DMS 273 (cell line): ENCODE measurements at regions not wholly inside any gene's neighbourhood (a gene's known extent, or its start where the extent isn't known, plus 50 kb on each side); places are given as distances from the start of the nearest gene placed in this dataset.
A peak's percentile ranks its signal among the peaks of the same experiment; 100 is the strongest.

ENCODE experiments used
- DNase-seq: peaks from one replicate; lab custom pipeline; 2025; ENCODE audit not compliant: unreplicated experiment; lab: John Stamatoyannopoulos, UW

DNA sequence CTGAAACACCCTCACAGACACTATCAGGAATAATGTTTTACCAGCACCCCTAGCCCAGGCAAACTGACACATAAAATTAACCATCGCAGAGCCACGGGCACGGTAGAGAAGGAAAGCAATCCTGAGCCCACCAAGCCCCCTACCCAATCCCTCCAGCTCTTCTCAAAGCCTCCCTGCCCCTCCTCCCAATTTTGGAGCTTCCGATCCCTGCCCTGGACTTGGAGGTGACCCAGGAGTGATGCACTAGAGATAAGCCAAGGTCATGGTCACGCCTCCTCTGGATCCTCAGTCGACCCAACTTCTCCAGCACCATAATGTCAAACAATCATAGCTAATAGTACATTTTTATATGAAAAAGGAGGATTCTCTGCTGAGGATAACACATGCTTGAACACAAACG lies 188.7 kb upstream of the NSMCE3 start:
- DNase-seq, result no peak

- peak; percentile 4 for DNase-seq
These were observed 188.1 kb upstream of the NSMCE3 start for GRCh38 chr15:29457729-29458128.

- DNase-seq, result no peak
These were observed 187.3 kb upstream of the NSMCE3 start for GRCh38 chr15:29456964-29457363.

DNA sequence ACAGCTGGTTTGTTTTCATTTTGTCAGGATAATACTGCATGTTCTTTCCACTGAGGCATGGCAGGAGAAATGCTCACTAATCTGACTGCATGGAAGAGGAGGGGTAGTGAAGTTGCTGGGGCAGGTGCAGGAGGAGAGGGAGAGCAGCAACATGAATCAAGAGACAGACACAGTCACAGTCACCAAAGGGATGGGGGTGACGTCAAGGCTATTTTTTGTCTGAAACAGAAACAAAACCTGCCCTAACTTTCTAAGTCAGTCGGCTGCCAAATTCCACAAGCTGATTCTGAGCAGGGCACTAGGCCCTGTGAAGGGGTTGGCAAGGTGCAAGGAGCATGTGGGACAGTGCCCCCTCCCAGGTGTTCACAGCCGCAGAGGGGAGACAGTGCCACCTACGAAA lies 186.6 kb upstream of the NSMCE3 start:
- no peak for DNase-seq

- no peak for DNase-seq
These were observed 185.9 kb upstream of the NSMCE3 start for GRCh38 chr15:29455530-29455929.

DNA sequence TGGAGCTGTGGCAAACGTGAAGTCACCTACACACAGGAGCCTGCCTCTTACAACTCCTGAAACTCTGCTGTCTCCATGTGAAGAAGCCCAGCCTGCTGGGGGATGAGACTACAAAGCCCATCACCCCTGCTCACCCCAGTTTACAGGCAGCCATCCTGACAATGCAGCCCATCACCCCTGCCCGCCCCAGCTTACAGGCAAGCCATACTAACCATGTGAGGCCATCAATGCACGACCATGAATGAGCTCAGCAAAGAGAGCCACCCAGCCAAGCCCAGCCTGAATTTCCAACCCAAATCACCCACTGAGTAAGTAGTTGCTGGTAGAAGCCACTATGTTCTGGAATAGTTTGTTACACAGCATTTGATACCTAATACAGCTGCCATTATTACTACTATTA lies 185.4 kb upstream of the NSMCE3 start:
- no peak for DNase-seq

- no peak for DNase-seq
These were observed 184.9 kb upstream of the NSMCE3 start for GRCh38 chr15:29454506-29454905.

DNA sequence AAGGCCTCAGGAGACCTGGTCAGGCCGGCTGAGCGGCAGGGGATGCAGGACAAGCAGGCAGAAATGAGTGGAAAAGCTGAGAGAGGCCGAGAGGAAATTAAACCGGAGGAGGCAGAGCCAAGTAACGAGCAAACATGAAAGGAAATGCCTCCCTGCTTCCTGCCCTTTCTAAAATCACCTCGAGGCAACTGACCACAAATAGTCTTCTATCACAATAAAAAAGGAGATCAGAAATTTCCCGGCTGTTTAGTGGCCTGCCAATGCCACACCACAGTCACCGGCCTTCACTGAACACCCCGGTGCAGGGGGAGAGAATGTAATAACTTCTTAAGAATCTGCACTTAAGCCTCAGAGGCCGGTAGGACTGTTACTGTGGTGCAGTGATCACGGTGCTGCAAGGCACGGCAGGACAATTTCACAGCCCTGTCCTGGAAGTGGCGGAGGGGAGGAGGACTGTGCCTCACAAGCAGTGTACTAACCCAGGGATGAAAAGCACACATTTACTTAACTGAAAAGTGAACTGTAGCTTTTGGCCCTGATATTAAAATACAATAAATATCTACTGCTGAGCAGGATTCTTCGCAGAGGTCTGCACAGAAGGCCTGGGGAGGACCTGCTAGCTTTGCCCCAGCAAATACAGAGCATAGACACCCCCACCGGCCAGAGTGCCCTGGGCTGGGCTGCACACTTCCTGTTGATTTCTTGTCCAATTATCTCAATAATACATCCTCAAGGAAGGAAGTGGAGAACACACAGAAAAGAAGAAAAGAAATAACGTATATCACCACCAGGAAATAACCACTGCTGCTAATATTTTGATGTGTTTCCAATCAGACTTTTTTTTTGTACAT lies 183.5 kb upstream of the NSMCE3 start:
- no peak for DNase-seq

DNA sequence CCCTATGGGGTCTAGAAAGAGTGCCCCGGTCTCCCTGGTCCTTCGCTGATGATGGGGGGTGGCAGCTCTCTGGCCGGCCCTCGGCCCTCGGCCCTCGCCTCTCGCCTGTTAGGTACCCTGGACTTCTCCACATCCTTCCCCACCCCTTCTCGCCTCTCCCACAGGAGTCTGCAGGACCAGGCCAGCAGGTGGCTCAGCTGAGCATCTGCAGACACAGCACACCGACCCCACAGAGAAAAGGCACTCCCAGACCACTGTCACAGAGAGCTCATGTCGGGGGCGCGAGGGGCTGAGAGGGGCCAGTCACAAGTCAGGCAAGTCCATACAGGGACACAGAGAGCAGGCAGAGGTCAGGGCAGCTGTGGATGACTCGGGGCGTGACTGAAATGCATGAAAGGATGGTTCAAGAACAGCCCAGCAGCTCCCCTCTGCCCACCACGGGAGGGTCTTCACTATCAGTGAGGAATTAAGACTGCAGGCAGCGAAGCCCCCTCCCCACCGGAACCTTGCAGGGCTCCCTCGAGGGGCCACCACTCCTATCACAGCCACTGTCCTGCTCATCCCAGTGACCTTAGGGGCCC lies 181.7 kb upstream of the NSMCE3 start:
- peak; percentile 2 for DNase-seq

GRCh38 chr15:29449136-29449535 lies 179.5 kb upstream of the NSMCE3 start:
- DNase-seq, result no peak

DNA sequence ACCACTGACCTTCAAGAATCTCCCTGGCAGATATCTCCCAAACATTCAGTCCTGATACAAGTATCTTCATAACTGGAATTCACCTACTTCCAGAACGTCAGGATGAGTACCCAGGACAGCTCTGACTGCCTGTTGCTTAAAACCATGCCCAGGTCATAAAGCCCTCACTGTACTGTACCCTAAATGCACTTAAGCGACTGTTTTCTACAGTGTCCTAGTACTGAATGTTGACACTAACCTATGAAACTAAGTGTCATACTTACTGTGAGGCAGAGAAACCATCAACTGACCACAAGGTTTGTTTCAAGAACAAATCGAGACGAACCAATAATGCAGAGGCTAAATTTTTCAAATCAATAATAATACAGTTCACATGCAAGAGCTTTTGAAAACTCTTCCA lies 178.7 kb upstream of the NSMCE3 start:
- DNase-seq, result no peak

- DNase-seq, result no peak
These were observed 176.9 kb upstream of the NSMCE3 start for GRCh38 chr15:29446480-29446879.

DNA sequence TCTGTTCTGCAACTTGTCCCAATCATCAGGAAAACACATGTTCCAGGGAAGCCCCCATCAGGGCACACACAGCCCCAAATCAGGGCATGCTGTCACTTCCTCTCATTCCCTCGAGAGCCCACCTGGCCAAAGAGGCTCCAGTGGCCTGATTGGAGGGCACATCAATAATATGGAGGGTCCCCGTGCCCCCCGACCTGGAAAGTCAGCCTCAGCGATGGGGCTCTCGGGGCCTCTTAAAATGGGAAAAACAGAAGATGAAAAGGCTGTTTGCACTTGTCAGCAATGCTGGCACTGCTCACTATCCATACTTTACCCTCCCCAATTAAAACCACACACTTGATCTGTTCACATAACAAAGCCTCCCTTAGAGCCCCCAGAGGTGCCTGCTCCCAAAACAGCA lies 172.9 kb upstream of the NSMCE3 start:
- DNase-seq, result no peak

GRCh38 chr15:29440541-29440940 lies 170.9 kb upstream of the NSMCE3 start:
- DNase-seq, result no peak

DNA sequence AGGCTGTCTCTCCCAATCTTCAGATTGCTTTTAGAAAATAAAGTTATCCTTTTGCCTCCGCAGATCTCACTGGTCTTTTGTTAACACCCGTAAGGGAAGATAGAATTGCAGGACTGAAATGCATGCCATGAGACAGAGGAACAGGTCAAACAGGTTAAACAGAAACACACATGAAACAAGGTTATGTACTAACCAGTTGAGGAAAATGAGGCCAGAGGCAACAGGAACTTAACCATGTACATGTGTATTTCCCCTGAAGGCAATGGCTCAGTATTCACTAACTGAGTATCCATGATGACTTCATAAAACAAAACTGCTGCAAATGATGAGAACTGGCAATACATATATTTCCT lies 169.1 kb upstream of the NSMCE3 start:
- no peak for DNase-seq

- no peak for DNase-seq
These were observed 168.5 kb upstream of the NSMCE3 start for GRCh38 chr15:29437888-29438702.

- DNase-seq, result no peak
These were observed 166.2 kb upstream of the NSMCE3 start for GRCh38 chr15:29435811-29436210.

- no peak for DNase-seq
These were observed 164.7 kb upstream of the NSMCE3 start for GRCh38 chr15:29434280-29434679.

- DNase-seq, result no peak
These were observed 164.1 kb upstream of the NSMCE3 start for GRCh38 chr15:29433507-29434248.

DNA sequence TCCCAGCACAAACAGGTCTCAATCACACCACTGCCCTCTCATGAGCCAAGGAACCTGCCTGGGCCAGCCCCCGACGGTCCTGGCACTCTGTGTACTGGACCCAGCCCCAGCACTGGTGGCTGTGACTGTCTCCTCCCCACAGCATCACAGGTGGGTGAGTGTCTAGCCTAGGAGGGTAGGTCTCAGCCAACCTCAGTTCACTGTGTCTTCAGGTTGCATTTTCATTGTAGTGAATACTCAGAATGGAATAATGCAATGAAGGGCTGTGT lies 163.4 kb upstream of the NSMCE3 start:
- no peak for DNase-seq

GRCh38 chr15:29432191-29433049 lies 162.8 kb upstream of the NSMCE3 start:
- DNase-seq, result no peak
